ENCODE measurements at regions not wholly inside any gene's neighbourhood (a gene's known extent, or its start where the extent isn't known, plus 50 kb on each side); places are given as distances from the start of the nearest gene placed in this dataset.

DNA sequence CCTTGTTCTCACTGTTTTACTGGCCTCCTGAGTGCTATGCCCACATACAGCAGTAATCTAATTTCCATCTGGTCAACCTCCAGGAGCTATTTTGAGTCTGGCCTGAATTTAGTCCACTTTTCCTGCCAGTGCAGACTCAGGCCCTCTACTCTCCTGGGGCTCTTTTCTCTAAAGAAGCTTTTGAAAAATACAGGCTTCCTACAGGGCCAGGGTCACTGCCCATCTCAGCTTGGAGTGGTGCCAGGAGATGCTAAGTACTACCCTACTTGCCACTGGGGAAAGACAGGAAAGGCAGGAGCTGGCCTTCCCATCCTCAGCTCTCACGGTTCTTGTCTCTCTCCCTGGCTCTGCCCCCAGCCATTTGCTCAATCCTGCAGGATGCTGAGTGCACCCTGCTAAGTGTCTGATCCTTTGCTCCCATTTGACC, 101.7 kb upstream of the SERP2 start (continued):
- TF ChIP-seq, protein P1, sequence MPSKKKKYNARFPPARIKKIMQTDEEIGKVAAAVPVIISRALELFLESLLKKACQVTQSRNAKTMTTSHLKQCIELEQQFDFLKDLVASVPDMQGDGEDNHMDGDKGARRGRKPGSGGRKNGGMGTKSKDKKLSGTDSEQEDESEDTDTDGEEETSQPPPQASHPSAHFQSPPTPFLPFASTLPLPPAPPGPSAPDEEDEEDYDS (CRISPR knock-in tag; IDR thresholded peaks at IDR 0.05) = no peak
- no peak for TF ChIP-seq CENPX (CRISPR knock-in tag; IDR thresholded peaks at IDR 0.05)
- TF ChIP-seq, protein P2, sequence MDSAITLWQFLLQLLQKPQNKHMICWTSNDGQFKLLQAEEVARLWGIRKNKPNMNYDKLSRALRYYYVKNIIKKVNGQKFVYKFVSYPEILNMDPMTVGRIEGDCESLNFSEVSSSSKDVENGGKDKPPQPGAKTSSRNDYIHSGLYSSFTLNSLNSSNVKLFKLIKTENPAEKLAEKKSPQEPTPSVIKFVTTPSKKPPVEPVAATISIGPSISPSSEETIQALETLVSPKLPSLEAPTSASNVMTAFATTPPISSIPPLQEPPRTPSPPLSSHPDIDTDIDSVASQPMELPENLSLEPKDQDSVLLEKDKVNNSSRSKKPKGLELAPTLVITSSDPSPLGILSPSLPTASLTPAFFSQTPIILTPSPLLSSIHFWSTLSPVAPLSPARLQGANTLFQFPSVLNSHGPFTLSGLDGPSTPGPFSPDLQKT (CRISPR knock-in tag; IDR thresholded peaks at IDR 0.05; ENCODE audit: borderline replicate concordance) = no peak
- TF ChIP-seq NFKB2 (CRISPR knock-in tag; IDR thresholded peaks at IDR 0.05; ENCODE audit: borderline replicate concordance) = no peak
- no peak for TF ChIP-seq ZNF577 (CRISPR knock-in tag; IDR thresholded peaks at IDR 0.05; ENCODE audit: borderline replicate concordance, low read depth)
- no peak for TF ChIP-seq CBFB (CRISPR knock-in tag; IDR thresholded peaks at IDR 0.05)
- TF ChIP-seq ZNF749 (CRISPR knock-in tag; IDR thresholded peaks at IDR 0.05; ENCODE audit: borderline replicate concordance) = no peak
- TF ChIP-seq NPAS2 (CRISPR knock-in tag; IDR thresholded peaks at IDR 0.05; ENCODE audit: borderline replicate concordance) = no peak

DNA sequence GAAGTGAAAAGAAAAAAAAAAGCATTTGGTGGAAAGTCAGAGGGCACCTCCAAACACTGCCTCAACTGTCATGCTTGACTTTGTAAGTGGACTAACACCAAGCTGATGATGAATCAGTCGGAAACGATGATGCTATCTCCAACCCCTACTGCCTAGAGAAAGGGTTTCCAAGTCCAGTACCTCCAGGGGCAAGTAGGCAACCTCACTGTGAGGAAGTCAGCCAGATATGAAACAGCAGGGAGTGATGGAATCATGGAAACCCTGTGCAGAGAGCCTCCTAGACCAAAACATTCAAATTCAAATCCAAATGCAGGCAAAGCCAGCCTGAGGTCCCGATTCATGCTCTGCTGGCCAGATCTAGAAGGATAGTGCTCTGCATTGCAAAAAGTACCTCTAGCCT, 100.9 kb upstream of the SERP2 start:
- Histone ChIP-seq H3K9ac (ENCODE audit: insufficient read depth, low read depth, low read length) (no peak overlapping the region), H2AFZ (ENCODE audit: low read length) (no peak overlapping the region), H3K27me3 (ENCODE audit: control insufficient read depth in 1 of 2, insufficient read depth in 2 of 2, low read length in 2 of 2) (no peaks in the 10 kb centered on the region), H4K20me1 (ENCODE audit: insufficient read depth, low read length) (no peaks in the 10 kb centered on the region), H3K4me1 (ENCODE audit: insufficient read depth, low read length) (peaks cover 20% of the 10 kb centered on the region; the same call in 1 of the 2 replicates), H3K27ac (ENCODE audit: extremely low read length, insufficient read depth, low read length) (no peak overlapping the region), H3K4me3 (replicated peaks in 1 of 3; ENCODE audit: insufficient read depth in 1 of 3, low read depth in 2 of 3, low read length in 3 of 3) (no peak overlapping the region), H3K4me2 (ENCODE audit: low read depth, low read length) (no peak overlapping the region), H3K9me3 (ENCODE audit: low read length) (no peaks in the 10 kb centered on the region), H3K79me2 (ENCODE audit: insufficient read depth, low read length) (no peaks in the 10 kb centered on the region), H3K36me3 (replicated peaks in 1 of 2; ENCODE audit: control insufficient read depth in 1 of 2, insufficient read depth in 2 of 2, low read length in 2 of 2) (no peaks in the 10 kb centered on the region)
- no peak for FAIRE-seq
- POLR2A ChIA-PET = no interaction called here
- BruUV-seq (replicated peaks) = no TSS peak
- intact Hi-C loops (cut with micrococcal nuclease; ENCODE audit: unreplicated experiment) (no loop called here), in situ Hi-C loops (cut with HindIII; ENCODE audit: extremely low pct_ligation_motif_present, low pct_unique_long_range_greater_than_20kb) (no loop called here)
- CTCF ChIA-PET (ENCODE audit: low intra/inter-chr PET ratio, low total read pairs) = no interaction called here
- 83% methylated on average over 2 of the region's 3 CpGs for WGBS (ENCODE audit: low lambda C conversion rate)
- no peak for DNase-seq (ENCODE audit: low spot score)
- ATAC-seq = no peak
- TF ChIP-seq ZNF773 (CRISPR knock-in tag; IDR thresholded peaks at IDR 0.05; ENCODE audit: borderline replicate concordance) (no peak), ZNF790 (CRISPR knock-in tag; IDR thresholded peaks at IDR 0.05; ENCODE audit: borderline replicate concordance) (no peak), ZNF12 (CRISPR knock-in tag; IDR thresholded peaks at IDR 0.05) (no peak), ZNF136 (CRISPR knock-in tag; IDR thresholded peaks at IDR 0.05; ENCODE audit: low read depth) (no peak), NFE2 (CRISPR knock-in tag; IDR thresholded peaks at IDR 0.05) (no peak), TRIM24 (CRISPR knock-in tag; IDR thresholded peaks at IDR 0.05) (no peak), XRCC5 (optimal IDR thresholded peaks at IDR 0.05; ENCODE audit: low read length) (no peak), ZNF337 (CRISPR knock-in tag; IDR thresholded peaks at IDR 0.05; ENCODE audit: borderline replicate concordance, low read depth) (no peak), ZSCAN21 (CRISPR knock-in tag; IDR thresholded peaks at IDR 0.05; ENCODE audit: borderline replicate concordance) (no peak), HNRNPK (IDR thresholded peaks at IDR 0.05; ENCODE audit: low read depth, low read length, poor library complexity, severe bottlenecking) (no peak), NR2F1 (CRISPR knock-in tag; IDR thresholded peaks at IDR 0.05) (no peak)
- TF ChIP-seq, protein P3, sequence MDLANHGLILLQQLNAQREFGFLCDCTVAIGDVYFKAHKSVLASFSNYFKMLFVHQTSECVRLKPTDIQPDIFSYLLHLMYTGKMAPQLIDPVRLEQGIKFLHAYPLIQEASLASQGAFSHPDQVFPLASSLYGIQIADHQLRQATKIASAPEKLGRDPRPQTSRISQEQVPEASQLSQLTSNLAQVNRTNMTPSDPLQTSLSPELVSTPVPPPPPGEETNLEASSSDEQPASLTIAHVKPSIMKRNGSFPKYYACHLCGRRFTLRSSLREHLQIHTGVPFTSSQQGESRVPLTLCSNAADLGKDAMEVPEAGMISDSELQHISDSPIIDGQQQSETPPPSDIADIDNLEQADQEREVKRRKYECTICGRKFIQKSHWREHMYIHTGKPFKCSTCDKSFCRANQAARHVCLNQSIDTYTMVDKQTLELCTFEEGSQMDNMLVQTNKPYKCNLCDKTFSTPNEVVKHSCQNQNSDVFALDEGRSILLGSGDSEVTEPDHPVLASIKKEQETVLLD (CRISPR knock-in tag; IDR thresholded peaks at IDR 0.05; ENCODE audit: low read depth) = no peak
- TF ChIP-seq, protein P4, sequence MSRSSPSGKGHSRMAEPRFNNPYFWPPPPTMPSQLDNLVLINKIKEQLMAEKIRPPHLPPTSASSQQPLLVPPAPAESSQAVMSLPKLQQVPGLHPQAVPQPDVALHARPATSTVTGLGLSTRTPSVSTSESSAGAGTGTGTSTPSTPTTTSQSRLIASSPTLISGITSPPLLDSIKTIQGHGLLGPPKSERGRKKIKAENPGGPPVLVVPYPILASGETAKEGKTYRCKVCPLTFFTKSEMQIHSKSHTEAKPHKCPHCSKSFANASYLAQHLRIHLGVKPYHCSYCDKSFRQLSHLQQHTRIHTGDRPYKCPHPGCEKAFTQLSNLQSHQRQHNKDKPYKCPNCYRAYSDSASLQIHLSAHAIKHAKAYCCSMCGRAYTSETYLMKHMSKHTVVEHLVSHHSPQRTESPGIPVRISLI (CRISPR knock-in tag; IDR thresholded peaks at IDR 0.05; ENCODE audit: borderline replicate concordance) = no peak
